GM23248 (cell line): ENCODE measurements at regions not wholly inside any gene's neighbourhood (a gene's known extent, or its start where the extent isn't known, plus 50 kb on each side); places are given as distances from the start of the nearest gene placed in this dataset.

Experiments used
- EZH2 ChIP-seq: fragments of 200-600 bp; sonication (generic); IDR thresholded peaks from 2 replicates; pipeline ENCODE4 v1.6.1; 2018; ENCODE audit warnings: antibody characterized with exemption, mild to moderate bottlenecking; ENCODE audit not compliant: insufficient read depth, poor library complexity, severe bottlenecking
- EZH2phosphoT487 ChIP-seq: fragments of 200-600 bp; sonication (generic); IDR thresholded peaks from 2 replicates; pipeline ENCODE4 v1.6.1; 2018; ENCODE audit warnings: antibody characterized with exemption, moderate library complexity, mild to moderate bottlenecking, low read depth; ENCODE audit not compliant: insufficient read depth

DNA sequence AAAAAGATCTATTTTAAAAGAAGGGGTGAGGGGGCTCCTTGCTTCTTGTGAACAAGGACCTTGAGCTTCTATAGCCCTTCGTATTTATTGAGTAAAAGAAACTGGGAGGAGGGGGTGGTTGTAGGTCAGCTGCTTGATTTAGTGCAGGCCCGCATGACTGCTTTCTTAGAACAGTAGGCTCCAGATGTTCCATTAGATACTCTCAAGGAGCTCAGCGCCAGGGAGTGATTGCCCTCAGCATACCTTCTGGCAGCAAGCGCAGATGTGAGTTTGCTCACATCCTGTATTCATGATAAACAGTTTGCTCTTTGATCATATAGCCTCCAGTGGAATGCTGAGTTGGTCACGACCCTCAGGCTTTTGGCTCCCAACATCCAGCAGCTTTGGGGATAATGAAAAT lies 108.9 kb upstream of the XPO1 start:
- TF ChIP-seq EZH2phosphoT487, result no peak
- no peak for TF ChIP-seq EZH2
